Fibroblast of skin of left biceps (primary cell): ENCODE measurements at regions not wholly inside any gene's neighbourhood (a gene's known extent, or its start where the extent isn't known, plus 50 kb on each side); places are given as distances from the start of the nearest gene placed in this dataset.

ENCODE experiments used
- DNase-seq, 2 experiments: peaks; one replicate each; pipeline ENCODE4 v3.0.0-alpha.2; 2013; ENCODE audit warnings: low read depth in 2 of 2

DNA sequence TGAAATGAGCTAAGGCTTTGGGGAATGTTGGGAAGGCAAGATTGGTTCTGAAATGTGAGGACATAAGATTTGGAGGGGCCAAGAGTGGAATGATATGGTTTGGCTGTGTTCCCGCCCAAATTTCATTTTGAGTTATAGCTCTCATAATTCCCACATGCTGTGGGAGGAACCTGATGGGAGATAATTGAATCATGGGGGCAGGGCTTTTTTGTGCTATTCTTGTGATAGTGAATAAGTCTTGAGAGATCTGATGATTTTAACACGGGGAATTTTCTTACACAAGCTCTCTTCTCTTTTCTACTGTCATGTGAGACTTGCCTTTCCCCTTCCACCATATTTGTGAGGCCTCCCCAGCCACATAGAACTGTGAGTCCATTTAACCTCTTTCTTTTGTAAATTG lies 157.6 kb upstream of the C1QTNF7 start:
- DNase-seq: peak; percentile 12 to 18

GRCh38 chr4:15286041-15286440 lies 141.8 kb upstream of the C1QTNF7 start:
- DNase-seq: no peak

- DNase-seq: peak in 1 of 2 experiments; percentile 28
These were observed 136.7 kb upstream of the C1QTNF7 start for GRCh38 chr4:15291122-15291521.

DNA sequence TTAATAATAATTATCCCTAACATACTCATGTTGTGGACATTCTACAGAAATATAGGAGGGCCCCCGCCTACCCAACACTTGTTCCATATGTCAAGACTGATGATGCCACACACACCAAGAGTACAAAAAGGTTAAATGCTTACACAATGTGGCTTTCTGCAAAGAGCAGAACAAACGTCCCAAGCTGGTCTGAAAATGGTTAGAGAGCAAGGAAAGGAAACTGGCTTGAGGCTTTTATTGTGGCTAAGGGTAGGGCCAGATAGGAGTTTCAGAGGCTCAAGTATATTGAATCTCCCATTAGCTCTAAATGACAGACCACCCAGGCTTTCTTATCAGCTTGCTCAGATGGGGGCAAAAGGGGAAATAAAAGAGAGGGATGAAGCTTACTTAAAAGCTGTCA lies 134.1 kb upstream of the C1QTNF7 start:
- no peak for DNase-seq

DNA sequence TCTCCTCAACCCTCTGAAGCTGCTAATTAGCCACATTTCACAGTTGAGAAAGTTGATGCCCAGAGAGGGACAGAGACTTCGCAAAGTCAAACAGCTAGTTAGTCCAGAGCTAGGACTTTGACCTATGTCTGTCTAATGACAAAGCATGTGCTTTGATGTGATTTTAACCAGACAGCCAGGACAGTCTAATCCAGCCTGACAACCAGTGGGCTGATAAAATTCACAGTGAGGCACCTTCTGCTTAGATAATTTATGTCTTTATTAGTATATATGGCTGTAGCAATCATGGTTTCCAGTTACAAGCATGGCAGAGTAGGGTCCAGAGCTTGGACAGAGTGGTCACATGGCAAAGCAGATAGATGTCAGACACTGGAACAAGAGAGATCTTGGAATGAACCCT lies 133.6 kb upstream of the C1QTNF7 start:
- no peak for DNase-seq

GRCh38 chr4:15294832-15295231 lies 133.0 kb upstream of the C1QTNF7 start:
- no peak for DNase-seq

GRCh38 chr4:15295421-15296162 lies 132.2 kb upstream of the C1QTNF7 start:
- no peak for DNase-seq

DNA sequence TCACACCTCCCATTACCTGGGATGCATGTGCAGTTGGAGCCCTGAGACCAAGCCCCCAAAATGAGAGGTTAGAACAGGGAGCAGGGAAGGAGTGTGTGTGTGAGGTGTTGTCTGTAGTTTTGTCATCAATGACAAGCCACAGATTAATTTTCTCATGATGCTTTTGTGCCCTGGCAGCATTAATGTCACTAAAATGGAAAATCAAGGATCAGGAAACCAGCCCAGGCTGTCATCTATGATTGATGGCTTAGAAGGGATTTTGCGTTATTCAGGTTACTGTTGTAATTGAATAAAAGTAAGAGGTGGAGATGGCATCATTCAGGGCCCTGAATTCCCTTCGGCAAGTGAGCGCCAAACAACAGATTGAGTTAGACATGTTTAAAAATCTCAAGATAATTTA lies 130.5 kb upstream of the C1QTNF7 start:
- DNase-seq: no peak

DNA sequence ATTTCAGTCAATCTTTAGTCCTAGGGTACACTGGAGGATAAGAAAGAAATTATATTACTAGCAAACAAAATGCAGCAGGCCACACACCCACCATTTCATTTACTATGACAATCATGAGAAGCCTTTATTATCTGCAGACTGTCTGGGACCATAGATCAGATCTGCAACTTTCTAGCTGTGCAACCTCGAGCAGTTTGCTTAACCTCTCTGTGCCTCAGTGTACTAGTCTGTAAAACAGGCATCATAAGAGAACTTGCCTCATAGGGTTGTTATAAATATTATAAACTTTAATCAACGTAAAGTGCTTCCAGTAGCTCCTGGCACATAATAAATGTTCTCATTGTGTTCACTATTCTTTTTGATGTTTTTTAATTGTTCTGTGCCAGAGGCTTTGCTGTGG lies 128.2 kb upstream of the C1QTNF7 start:
- DNase-seq: no peak

GRCh38 chr4:15303052-15303641 lies 124.7 kb upstream of the C1QTNF7 start:
- peak; percentile 91 to 92 for DNase-seq

GRCh38 chr4:15314974-15315373 lies 112.9 kb upstream of the C1QTNF7 start:
- DNase-seq: no peak

GRCh38 chr4:15317246-15317645 lies 110.6 kb upstream of the C1QTNF7 start:
- DNase-seq: no peak

GRCh38 chr4:15318621-15319348 lies 109.0 kb upstream of the C1QTNF7 start:
- no peak for DNase-seq

GRCh38 chr4:15320121-15320678 lies 107.6 kb upstream of the C1QTNF7 start:
- no peak for DNase-seq

GRCh38 chr4:15322006-15322405 lies 105.8 kb upstream of the C1QTNF7 start:
- DNase-seq: no peak

- no peak for DNase-seq
These were observed 101.8 kb upstream of the C1QTNF7 start for GRCh38 chr4:15325987-15326386.

DNA sequence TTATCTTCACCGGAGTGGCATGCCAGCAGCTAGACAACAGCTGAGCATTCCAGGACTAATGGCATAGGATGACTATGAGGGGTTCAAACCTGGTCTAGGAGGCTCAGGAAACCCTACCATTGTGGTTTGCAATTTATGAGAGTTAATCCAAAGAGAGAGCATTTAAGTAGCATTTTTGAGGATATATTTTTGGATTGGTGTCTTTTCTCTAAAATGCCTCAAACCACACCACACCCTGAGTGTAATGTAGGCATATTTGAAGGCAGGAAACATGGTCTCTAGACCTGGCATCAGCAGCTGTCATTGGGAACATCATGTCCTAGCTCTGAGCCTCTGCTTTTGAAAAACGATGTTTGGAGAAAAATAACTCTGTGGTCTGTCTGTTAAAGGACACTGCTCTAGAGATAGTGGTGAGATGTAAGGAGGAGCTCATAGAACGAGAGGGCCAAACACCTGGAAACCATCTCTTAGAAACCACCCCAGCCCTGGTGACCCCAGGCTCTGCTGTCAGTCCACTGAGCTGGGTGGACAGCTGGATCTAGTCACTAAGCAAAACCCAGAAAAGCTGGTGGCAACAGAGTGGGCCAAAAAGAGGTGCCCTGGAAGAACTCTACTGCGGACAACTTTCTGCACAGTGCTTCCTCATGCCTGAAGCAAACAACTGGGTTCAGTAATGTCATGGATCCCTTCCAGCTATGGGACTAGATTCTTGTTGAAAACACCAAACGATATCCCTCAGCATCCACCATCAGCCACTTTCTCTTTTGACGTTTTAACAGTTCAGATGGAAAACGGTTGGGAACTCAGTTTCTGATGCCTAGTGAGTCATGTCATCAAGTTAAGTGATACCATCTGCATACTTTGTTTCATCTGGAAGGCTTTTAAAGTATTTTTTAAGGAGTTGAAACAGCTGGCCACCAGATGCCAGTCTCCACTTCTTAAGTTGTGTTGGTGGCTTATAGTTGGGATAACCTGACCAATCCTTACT lies 100.2 kb upstream of the C1QTNF7 start:
- DNase-seq: peak; percentile 87 to 89

- DNase-seq: no peak
These were observed 95.9 kb upstream of the C1QTNF7 start for GRCh38 chr4:15331930-15332329.

GRCh38 chr4:15332377-15332776 lies 95.5 kb upstream of the C1QTNF7 start:
- DNase-seq: no peak

GRCh38 chr4:15333692-15334633 lies 93.9 kb upstream of the C1QTNF7 start:
- peak; percentile 67 to 70 for DNase-seq
